Amygdala (tissue), 56 donors: ENCODE measurements at regions not wholly inside any gene's neighbourhood (a gene's known extent, or its start where the extent isn't known, plus 50 kb on each side); places are given as distances from the start of the nearest gene placed in this dataset.

Experiments
- DNase-seq, 56 donors: peaks; one replicate each; lab custom pipeline; 2025; lab: John Stamatoyannopoulos, UW

DNA sequence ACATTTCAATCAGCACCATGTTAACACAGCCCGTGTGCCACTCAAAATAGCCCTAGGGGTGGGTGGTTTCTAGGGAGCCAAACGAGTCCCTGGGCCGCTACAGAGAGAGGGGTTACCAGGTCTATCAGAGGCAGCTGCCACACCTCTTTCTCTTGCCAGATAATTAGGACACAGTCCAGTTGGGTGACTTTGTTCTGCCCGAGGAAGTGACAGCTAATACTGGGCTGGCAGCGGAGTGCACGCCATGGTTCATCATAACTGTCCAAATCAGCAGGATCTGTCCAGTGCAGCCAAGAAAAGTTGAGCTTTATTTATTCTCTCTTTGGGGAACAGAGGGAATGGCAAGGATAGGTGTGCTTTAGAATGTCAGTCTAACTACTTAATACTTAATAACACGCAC, 583.8 kb downstream of the BRINP1 start:
- no peak for DNase-seq

DNA sequence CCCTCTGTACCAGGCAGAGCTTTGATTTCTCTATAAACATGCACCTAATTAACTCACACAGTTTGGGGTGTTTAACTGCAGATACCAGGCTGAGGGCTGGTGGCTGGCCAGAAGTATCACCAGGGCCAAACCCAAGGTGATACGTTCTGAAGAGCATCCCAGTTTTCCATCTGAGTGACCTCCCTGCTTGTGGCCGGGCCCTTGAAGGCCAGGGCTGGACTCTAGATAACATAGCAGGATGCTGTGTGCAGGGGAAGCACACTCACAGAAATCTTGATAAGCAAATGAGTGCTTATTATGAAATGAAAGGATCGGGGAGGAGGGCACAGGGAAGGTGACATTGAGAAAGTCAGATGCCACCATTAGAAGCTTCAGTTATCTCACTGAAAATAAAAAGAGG, 582.4 kb downstream of the BRINP1 start:
- no peak for DNase-seq

DNA sequence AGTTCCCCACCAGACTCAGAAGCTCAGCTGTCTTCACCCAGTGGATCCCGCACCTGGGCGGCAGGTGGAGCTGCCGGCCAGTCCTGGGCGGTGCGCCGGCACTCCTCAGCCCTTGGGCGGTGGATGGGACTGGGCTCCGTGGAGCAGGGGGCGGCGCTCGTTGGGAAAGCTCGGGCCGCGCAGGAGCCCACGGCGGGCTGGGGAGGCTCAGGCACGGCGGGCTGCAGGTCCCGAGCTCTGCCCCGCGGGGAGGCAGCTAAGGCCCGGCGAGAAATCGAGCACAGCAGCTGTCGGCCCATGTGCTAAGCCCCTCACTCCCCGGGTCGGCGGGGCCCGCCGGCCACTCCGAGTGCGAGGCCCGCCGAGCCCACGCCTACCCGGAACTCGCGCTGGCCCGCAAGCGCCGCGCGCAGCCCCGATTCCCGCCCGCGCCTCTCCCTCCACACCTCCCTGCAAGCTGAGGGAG, 560.0 kb downstream of the BRINP1 start:
- DNase-seq = no peak

- no peak for DNase-seq
These were observed 539.9 kb downstream of the BRINP1 start for GRCh38 chr9:118829334-118829733.

- DNase-seq = no peak
These were observed 536.9 kb downstream of the BRINP1 start for GRCh38 chr9:118832371-118832770.

DNA sequence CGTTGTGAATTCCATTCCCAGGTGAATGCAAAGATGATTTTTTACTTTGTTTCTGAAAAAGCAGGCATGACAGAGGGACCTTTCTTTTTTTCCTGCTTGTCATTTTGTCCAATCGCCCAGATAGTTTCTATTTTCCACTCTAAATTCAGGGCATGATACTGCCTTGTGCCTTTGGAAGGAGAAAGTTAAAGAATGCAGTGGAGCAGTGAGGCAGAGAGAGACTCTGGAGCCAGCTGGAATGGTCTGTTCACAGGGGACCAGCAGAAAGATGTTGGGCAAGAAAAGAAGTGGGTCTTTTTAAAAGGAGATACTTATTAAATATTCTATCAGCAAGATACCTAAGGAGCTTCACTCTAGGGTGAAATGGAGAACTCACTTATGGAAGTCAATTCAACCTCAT, 532.3 kb downstream of the BRINP1 start:
- peak in 2 of 56 donors; percentile 0 to 1 for DNase-seq

- no peak for DNase-seq
These were observed 497.7 kb downstream of the BRINP1 start for GRCh38 chr9:118871531-118871930.

DNA sequence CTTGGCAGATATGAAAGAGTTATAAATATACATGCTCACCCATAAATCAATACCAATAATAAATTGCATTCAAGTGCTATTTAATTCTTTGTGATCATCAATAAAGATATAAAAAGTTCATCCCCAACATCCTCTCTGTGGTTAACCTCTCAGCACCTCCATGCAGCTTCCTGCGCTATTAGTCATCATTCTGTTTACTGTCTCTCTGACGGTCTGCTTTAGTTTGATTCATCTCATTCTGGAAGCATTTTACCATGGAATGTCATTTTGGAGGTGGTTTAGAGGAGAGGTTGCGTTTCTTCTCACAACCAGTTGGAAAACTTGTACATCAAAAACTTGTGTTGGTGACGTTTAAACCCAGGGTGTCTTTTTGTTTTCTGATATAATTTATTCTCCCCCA, 486.6 kb downstream of the BRINP1 start:
- no peak for DNase-seq

- DNase-seq = peak in 2 of 56 donors; percentile 1 to 7
These were observed 485.8 kb downstream of the BRINP1 start for GRCh38 chr9:118883411-118883810.

GRCh38 chr9:118891213-118891612, 478.0 kb downstream of the BRINP1 start:
- no peak for DNase-seq

DNA sequence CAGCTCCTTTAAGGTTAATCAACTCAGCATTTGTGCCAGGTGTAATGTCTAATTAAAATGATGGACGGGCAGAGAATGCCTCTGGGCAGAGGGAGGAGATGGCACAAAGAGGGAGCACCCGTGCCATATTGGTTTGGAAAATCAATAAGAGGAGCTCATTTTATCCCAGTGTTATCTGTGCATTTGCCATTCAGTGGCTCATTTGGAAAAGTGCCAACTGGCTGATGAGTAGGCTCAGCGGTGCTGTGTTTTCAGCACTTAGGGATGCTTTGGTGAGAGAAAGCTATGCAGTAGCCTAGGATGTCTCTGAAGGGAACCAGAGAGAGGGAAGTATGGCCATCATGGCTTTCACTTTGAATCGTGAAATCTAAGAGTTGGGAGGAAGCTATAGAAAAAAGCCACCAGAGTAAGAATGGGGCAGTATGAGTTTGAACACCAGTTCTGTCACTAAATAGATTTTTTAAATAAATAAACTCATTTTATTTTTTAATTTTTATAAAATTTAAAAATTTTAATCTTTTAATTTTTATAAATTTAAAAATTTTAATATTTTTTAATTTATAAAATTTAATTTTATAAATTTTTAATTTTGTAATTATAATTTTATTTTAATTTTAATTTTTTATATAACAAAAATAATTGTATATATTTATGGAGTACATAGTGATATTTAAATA, 472.8 kb downstream of the BRINP1 start:
- DNase-seq = peak in 2 of 56 donors; percentile 3 to 4

GRCh38 chr9:118918180-118918579, 451.1 kb downstream of the BRINP1 start:
- DNase-seq = no peak

DNA sequence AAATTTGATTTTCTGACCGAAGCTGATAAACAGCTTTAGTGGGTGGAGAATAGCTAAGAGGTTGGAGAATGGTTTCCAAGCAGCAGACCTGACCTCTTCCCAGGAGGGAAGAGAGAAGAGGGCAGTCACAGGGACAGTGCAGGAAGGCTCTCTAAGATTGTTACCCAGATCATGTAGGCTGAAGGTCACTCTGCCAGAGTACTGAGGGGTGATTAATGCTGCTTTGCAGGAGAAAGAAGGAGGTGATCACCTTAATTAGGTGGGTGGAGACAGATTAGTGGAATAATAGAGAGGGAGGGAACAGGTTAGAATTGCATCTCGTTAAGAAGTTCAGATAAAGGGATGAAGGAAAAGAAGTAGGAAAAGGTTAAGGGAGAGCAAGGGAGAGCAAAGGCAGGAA, 440.5 kb downstream of the BRINP1 start:
- no peak for DNase-seq

DNA sequence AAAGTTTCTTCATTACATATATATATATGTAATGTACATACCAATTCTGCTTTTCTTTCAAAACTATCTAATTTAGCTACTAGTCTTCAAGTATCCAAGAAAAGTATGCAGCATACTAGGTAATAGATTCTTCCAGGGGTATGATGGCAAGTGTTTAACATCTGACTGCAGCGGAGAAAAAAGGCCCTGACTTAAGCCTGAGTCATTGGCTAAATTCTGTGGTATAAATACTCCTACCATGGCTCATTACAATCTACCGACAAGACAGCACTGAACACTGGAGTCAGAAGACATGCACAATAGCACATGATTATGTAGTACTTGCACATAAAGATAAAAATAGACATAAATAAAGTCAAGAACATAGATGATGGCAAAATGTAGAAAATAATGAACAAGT, 439.9 kb downstream of the BRINP1 start:
- no peak for DNase-seq

- DNase-seq = no peak
These were observed 437.3 kb downstream of the BRINP1 start for GRCh38 chr9:118931941-118932340.

GRCh38 chr9:118938581-118938980, 430.7 kb downstream of the BRINP1 start:
- no peak for DNase-seq

DNA sequence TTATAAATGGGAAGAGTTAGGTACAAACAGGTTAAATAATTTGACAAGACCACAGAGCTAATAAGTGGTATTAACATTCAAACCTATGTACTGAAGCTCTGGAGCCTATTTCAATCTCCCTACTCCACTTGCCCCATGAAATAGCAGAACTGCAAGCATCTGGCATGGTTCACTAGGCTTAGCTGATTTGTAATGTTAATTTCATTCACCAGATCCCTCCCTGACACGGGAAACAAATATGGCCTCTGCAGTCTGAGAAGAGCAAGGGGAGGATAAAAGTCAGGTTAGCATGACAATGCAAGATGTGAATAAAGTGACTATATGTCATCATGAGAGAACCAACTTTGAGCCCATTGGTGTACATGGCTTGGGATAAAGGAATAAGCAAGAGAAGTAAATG, 428.8 kb downstream of the BRINP1 start:
- DNase-seq = no peak

- no peak for DNase-seq
These were observed 422.6 kb downstream of the BRINP1 start for GRCh38 chr9:118946669-118947068.

DNA sequence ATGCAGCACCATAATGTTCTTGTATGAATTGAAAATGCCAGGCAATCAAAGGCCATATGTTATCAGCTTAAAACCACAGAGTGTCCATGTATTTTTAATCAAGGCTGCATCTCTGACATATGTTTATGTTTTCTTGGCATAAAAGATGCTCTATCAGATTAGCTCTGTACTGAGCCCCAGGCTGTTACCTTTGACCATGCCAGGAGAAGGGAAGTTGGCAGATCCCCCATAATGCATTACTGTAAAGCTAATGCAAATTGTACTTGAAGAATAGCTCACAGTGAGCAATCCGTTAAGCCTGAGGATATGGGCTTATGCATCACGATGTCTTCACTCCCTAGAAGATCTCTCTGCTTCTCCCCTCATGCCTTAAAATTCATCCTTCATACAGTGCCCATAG, 414.4 kb downstream of the BRINP1 start:
- no peak for DNase-seq

GRCh38 chr9:118957585-118957984, 411.6 kb downstream of the BRINP1 start:
- no peak for DNase-seq

GRCh38 chr9:118959366-118959765, 409.9 kb downstream of the BRINP1 start:
- no peak for DNase-seq

GRCh38 chr9:118961857-118962256, 407.4 kb downstream of the BRINP1 start:
- peak in 3 of 56 donors; percentile 1 to 6 (median 5) for DNase-seq

DNA sequence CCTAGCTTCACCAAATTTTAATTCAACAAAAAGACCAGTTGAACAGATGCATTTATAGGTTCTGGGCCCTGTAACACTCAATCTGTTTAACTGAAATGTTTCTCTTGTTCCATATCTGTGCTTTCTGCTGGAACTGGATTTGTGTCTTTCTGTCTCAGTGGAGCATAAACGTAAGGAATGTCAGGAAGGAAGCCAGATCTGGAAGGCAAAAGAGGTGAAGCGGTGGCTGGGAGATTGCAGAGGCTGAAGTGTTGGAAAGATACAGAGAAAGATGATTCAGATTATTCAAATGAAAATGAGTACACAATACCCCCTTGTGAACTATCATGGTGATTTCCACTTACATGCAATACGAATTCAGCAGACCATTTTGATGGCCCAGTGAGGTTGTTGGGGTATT, 406.8 kb downstream of the BRINP1 start:
- no peak for DNase-seq
